Bronchial epithelial cell (primary cell): ENCODE measurements at regions not wholly inside any gene's neighbourhood (a gene's known extent, or its start where the extent isn't known, plus 50 kb on each side); places are given as distances from the start of the nearest gene placed in this dataset.
A peak's percentile ranks its signal among the peaks of the same experiment; 100 is the strongest.

Source experiments
- DNase-seq: peaks from one replicate; pipeline ENCODE4 v3.0.0-alpha.2; 2010; ENCODE audit warnings: low read depth
- FAIRE-seq: peaks from 2 replicates; lab custom pipeline; 2011; peaks lifted over from hg19 to GRCh38; lab: Jason Lieb, UNC
- H3K27me3 ChIP-seq: 2 replicates; pipeline ENCODE4 v1.5.1; 2011; ENCODE audit warnings: low read length; ENCODE audit not compliant: control insufficient read depth, insufficient read depth
- H3K36me3 ChIP-seq: 2 replicates; pipeline ENCODE4 v1.5.1; 2011; ENCODE audit warnings: low read length; ENCODE audit not compliant: control insufficient read depth, insufficient read depth
- H3K4me3 ChIP-seq: 2 replicates; pipeline ENCODE4 v1.5.1; 2011; ENCODE audit warnings: mild to moderate bottlenecking, low read depth, low read length, control low read depth
- CTCF ChIP-seq: IDR thresholded peaks from 2 replicates; pipeline ENCODE4 v1.5.1; 2011; ENCODE audit warnings: mild to moderate bottlenecking, moderate library complexity, low read length, control low read depth, inconsistent platforms; ENCODE audit not compliant: insufficient read depth, severe bottlenecking

DNA sequence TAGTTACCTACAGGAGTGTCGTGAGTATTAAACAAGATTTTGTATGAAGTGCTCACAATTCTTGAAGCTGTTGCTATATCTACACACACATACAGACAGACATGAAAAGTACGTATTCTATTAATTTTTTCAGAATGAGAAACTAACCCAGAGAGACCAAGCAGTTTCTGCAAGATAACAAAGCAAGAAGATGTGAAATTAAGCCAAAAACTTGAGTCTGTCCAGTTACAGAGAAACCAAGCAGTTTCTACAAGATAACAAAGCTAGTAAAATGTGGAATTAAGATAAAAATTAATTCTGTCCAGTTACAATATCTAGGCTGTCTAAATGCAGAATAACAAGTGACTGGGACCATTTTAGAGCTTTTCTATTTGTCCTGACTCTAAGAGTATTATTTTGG is 132.4 kb downstream of the ALG10B start:
- DNase-seq (no peak), FAIRE-seq (no peak)
- Histone ChIP-seq H3K4me3 (no peak overlapping the region), H3K36me3 (no peaks in the 10 kb centered on the region), H3K27me3 (no peaks in the 10 kb centered on the region)
- TF ChIP-seq CTCF = no peak

DNA sequence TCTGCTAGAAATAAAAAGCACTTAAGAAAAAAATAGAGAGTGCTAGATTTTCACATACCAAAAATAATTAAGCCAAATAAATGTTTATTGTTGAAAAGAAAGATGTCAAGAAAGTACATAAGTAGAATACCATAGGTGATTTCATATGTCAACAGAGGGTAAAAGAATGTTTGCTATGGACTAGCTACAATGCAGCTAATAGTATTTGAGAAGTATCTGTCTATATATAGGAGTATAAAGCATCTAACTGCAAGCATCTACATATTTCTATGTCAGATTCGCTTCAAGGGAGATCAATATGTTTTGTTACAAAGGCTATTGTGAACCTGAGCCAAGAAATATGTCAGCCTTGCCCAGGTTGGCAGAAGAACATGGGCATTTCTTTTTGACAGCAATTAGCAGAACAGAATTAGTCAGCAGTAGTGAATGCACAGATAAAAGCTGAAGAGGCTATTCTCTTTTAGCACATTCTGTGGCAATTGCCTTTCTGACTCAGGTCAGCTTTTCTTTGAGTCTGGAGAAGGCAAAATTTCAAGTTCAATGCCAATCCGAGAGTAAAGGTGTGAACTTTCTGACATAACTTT is 140.1 kb downstream of the ALG10B start:
- no peaks in the 10 kb centered on the region for H3K36me3 ChIP-seq
- no peaks in the 10 kb centered on the region for H3K27me3 ChIP-seq
- FAIRE-seq = no peak
- TF ChIP-seq CTCF = no peak
- H3K4me3 ChIP-seq = no peak overlapping the region
- DNase-seq = peak; percentile 59

GRCh38 chr12:38465020-38465419 is 148.4 kb downstream of the ALG10B start:
- no peaks in the 10 kb centered on the region for H3K36me3 ChIP-seq
- TF ChIP-seq CTCF = no peak
- H3K27me3 ChIP-seq = no peaks in the 10 kb centered on the region
- DNase-seq = no peak
- H3K4me3 ChIP-seq = no peak overlapping the region
- FAIRE-seq = no peak

GRCh38 chr12:38469715-38470114 is 153.1 kb downstream of the ALG10B start:
- H3K27me3 ChIP-seq = no peaks in the 10 kb centered on the region
- DNase-seq (no peak), FAIRE-seq (no peak)
- no peaks in the 10 kb centered on the region for H3K36me3 ChIP-seq
- H3K4me3 ChIP-seq = no peak overlapping the region
- no peak for TF ChIP-seq CTCF

DNA sequence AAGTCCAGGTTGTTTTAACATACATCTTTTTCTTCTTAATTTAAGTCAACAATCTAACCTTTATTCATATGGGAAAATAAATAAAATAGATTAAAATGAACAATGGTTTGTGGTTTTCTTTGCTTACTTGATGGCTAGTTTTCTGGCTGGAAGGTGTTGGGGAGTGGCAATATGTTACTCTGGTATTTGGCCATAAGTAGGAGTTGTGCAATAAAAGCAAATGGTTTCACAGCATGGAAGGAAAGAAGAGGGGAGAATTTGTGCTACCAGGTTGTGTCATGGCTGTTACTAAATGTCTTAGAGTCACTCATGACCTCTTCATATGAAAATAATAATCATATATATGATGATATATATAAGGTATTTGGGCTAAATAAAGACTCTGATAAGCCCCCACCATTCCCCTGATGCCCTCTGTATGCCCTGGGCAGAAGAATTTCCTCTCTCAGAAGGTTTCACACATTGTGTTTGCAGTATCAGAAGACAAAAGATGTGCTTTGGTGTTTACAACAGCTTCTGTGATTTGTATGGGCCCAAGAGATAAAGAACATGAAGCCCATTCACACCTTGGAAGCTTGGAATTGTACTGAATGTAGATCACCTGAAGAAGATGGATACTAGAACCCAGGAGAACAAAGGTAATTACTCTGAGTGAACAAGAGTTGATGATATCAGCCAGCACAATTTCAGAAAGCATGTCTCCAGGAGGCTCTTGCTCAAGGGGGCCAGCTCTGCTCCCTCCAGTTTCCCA is 160.9 kb downstream of the ALG10B start:
- H3K36me3 ChIP-seq = no peaks in the 10 kb centered on the region
- no peak for TF ChIP-seq CTCF
- no peak for FAIRE-seq
- no peak overlapping the region for H3K4me3 ChIP-seq
- DNase-seq = peak; percentile 39
- H3K27me3 ChIP-seq = no peaks in the 10 kb centered on the region
